ENCODE measurements at regions not wholly inside any gene's neighbourhood (a gene's known extent, or its start where the extent isn't known, plus 50 kb on each side); places are given as distances from the start of the nearest gene placed in this dataset.

- H3K9ac ChIP-seq (ENCODE audit: insufficient read depth in 1 of 2, low read depth in 2 of 2, low read length in 2 of 2), result no peak overlapping the region
- DNase-seq (ENCODE audit: extremely low read depth in 1 of 4, low spot score in 3 of 4), result no peak
- in situ Hi-C loops (cut with MboI) (no loop called here), intact Hi-C loops (cut with micrococcal nuclease) (no loop called here)
- peaks cover 7 to 13% of the 10 kb centered on the region in 2 experiments; a peak in 4 of 5 replicates for H3K4me1 ChIP-seq (replicated peaks in 1 of 2; ENCODE audit: control insufficient read depth in 2 of 2, insufficient read depth in 2 of 2, low read length in 2 of 2)
- H3K79me2 ChIP-seq (ENCODE audit: control insufficient read depth, insufficient read depth, low read length), result no peaks in the 10 kb centered on the region
- H3K36me3 ChIP-seq (ENCODE audit: control insufficient read depth, insufficient read depth, low read length), result no peaks in the 10 kb centered on the region
- no peak overlapping the region for H2AFZ ChIP-seq (ENCODE audit: low read depth, low read length)
- H3K27ac ChIP-seq (ENCODE audit: extremely low read depth, low read depth, low read length), result no peak overlapping the region
- no peak for FAIRE-seq
- no peaks in the 10 kb centered on the region for H3K9me3 ChIP-seq (replicated peaks; ENCODE audit: control insufficient read depth, insufficient read depth, low read depth, low read length)
- CTCF ChIA-PET (ENCODE audit: low intra/inter-chr PET ratio), result no interaction called here
- 34% methylated on average over 6 of the region's 7 CpGs for WGBS (ENCODE audit: insufficient coverage, low coverage, missing lambda C conversion rate)
- no peaks in the 10 kb centered on the region for H4K20me1 ChIP-seq (replicated peaks; ENCODE audit: control insufficient read depth, insufficient read depth, low read length)
- BruUV-seq (replicated peaks), result no TSS peak
- no peak for ATAC-seq
- H3K4me3 ChIP-seq, result no peak overlapping the region
- H3K9me1 ChIP-seq (ENCODE audit: control insufficient read depth, insufficient read depth, low read length), result no peaks in the 10 kb centered on the region
- POLR2A ChIA-PET, result interaction anchor here (1.0 kb wide), 1 partner anchor 8 kb away, joined by 3 read pairs; no protein-coding TSS in a partner anchor
- H3K4me2 ChIP-seq (ENCODE audit: insufficient read depth, low read length), result no peak overlapping the region
- TF ChIP-seq ZNF347 (CRISPR knock-in tag; IDR thresholded peaks at IDR 0.05; ENCODE audit: low read depth) (no peak), JUN (IDR thresholded peaks at IDR 0.05; ENCODE audit: borderline replicate concordance, low read depth, low read length) (0 out of 2 replicates have a peak, but pooled peaks have one; percentile 21), JUN (CRISPR knock-in tag; IDR thresholded peaks at IDR 0.05; ENCODE audit: borderline replicate concordance) (no peak), FOSL1 (tag; conservative IDR thresholded peaks at IDR 0.05) (peak; percentile 46), ZSCAN29 (IDR thresholded peaks at IDR 0.05) (no peak), ZNF3 (CRISPR knock-in tag; IDR thresholded peaks at IDR 0.05) (no peak), JUND (IDR thresholded peaks at IDR 0.05; ENCODE audit: borderline replicate concordance, low read depth, low read length) (peak; percentile 38; the same call in 1 of the 2 replicates), JUND (tag; IDR thresholded peaks at IDR 0.05; ENCODE audit: borderline replicate concordance, low read depth, low read length) (no peak)
- TF ChIP-seq, protein P1, sequence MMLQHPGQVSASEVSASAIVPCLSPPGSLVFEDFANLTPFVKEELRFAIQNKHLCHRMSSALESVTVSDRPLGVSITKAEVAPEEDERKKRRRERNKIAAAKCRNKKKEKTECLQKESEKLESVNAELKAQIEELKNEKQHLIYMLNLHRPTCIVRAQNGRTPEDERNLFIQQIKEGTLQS (IDR thresholded peaks at IDR 0.05), result peak; percentile 59
- TF ChIP-seq, protein P1 (CRISPR knock-in tag; conservative IDR thresholded peaks at IDR 0.05), result no peak
- no peaks in the 10 kb centered on the region for H3K27me3 ChIP-seq (ENCODE audit: control insufficient read depth in 2 of 2, insufficient read depth in 2 of 2, low read length in 2 of 2)
These were observed 94.1 kb upstream of the BOD1 start for GRCh38 chr5:173710528-173710927.

All from K562 (cell line).